ENCODE measurements at regions not wholly inside any gene's neighbourhood (a gene's known extent, or its start where the extent isn't known, plus 50 kb on each side); places are given as distances from the start of the nearest gene placed in this dataset.

- no peaks in the 10 kb centered on the region for H3K36me3 ChIP-seq (ENCODE audit: control insufficient read depth in 2 of 2, insufficient read depth in 2 of 2, low read length in 1 of 2)
- H3K27ac ChIP-seq (ENCODE audit: control insufficient read depth, insufficient read depth), result no peak overlapping the region
- H3K79me2 ChIP-seq (ENCODE audit: control insufficient read depth, insufficient read depth, low read length), result no peaks in the 10 kb centered on the region
- intact Hi-C loops (cut with micrococcal nuclease; ENCODE audit: unreplicated experiment) (no loop called here), in situ Hi-C loops (cut with MboI) (no loop called here)
- H3K4me1 ChIP-seq (ENCODE audit: control insufficient read depth, insufficient read depth, low read length), result no peaks in the 10 kb centered on the region
- ChIA-PET RAD21 (ENCODE audit: unreplicated experiment) (no interaction called here), CTCF (interaction anchor here (0.6 to 0.7 kb wide), 3 partner anchors 21 to 168 kb away, joined by 3 read pairs; no protein-coding TSS in a partner anchor), SMC1A (ENCODE audit: uncharacterized antibody, unreplicated experiment) (interaction anchor here (1.1 kb wide), 1 partner anchor 932 kb away, joined by 4 read pairs; no protein-coding TSS in a partner anchor), POLR2A (no interaction called here)
- H3K4me2 ChIP-seq (ENCODE audit: control insufficient read depth, insufficient read depth), result no peak overlapping the region
- no TSS peak for BruUV-seq (replicated peaks)
- DNase-seq (ENCODE audit: low read depth, low spot score) (no peak), ATAC-seq (no peak), FAIRE-seq (no peak)
- no peaks in the 10 kb centered on the region for H4K20me1 ChIP-seq (ENCODE audit: control insufficient read depth, insufficient read depth)
- H3K9me3 ChIP-seq (replicated peaks; ENCODE audit: control insufficient read depth, insufficient read depth, low read length), result no peaks in the 10 kb centered on the region
- no peak overlapping the region for H3K9ac ChIP-seq (ENCODE audit: control insufficient read depth, insufficient read depth, low read length)
- H3K4me3 ChIP-seq, result no peak overlapping the region
- WGBS (ENCODE audit: insufficient coverage, insufficient replicate concordance, low lambda C conversion rate, missing lambda C conversion rate), result 0% methylated on average over 1 of the region's 1 CpG
- H3K27me3 ChIP-seq (replicated peaks in 1 of 2; ENCODE audit: control insufficient read depth in 2 of 2, insufficient read depth in 2 of 2, low read length in 1 of 2), result no peaks in the 10 kb centered on the region
- H2AFZ ChIP-seq (ENCODE audit: control insufficient read depth, low read depth, low read length), result no peak overlapping the region
- no peak for TF ChIP-seq SP1 (IDR thresholded peaks at IDR 0.05; ENCODE audit: low read depth, low read length)
- TF ChIP-seq CBFB (IDR thresholded peaks at IDR 0.05; ENCODE audit: low read depth), result no peak
- no peak for TF ChIP-seq IKZF1 (conservative IDR thresholded peaks at IDR 0.05)
- TF ChIP-seq CREM (IDR thresholded peaks at IDR 0.05; ENCODE audit: low read depth), result no peak
- TF ChIP-seq ZSCAN29 (IDR thresholded peaks at IDR 0.05), result no peak
- TF ChIP-seq BHLHE40 (IDR thresholded peaks at IDR 0.05; ENCODE audit: borderline replicate concordance in 1 of 2, low read depth in 2 of 2, low read length in 1 of 2), result no peak
- TF ChIP-seq, protein P1, sequence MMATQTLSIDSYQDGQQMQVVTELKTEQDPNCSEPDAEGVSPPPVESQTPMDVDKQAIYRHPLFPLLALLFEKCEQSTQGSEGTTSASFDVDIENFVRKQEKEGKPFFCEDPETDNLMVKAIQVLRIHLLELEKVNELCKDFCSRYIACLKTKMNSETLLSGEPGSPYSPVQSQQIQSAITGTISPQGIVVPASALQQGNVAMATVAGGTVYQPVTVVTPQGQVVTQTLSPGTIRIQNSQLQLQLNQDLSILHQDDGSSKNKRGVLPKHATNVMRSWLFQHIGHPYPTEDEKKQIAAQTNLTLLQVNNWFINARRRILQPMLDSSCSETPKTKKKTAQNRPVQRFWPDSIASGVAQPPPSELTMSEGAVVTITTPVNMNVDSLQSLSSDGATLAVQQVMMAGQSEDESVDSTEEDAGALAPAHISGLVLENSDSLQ (IDR thresholded peaks at IDR 0.05), result no peak
- TF ChIP-seq, protein P2, sequence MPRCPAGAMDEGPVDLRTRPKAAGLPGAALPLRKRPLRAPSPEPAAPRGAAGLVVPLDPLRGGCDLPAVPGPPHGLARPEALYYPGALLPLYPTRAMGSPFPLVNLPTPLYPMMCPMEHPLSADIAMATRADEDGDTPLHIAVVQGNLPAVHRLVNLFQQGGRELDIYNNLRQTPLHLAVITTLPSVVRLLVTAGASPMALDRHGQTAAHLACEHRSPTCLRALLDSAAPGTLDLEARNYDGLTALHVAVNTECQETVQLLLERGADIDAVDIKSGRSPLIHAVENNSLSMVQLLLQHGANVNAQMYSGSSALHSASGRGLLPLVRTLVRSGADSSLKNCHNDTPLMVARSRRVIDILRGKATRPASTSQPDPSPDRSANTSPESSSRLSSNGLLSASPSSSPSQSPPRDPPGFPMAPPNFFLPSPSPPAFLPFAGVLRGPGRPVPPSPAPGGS (IDR thresholded peaks at IDR 0.05; ENCODE audit: borderline replicate concordance, insufficient read depth, low read depth, low read length, poor library complexity, severe bottlenecking), result no peak
- no peak for TF ChIP-seq POLR2AphosphoS5 (IDR thresholded peaks at IDR 0.05; ENCODE audit: low read length)
- TF ChIP-seq MLLT1 (IDR thresholded peaks at IDR 0.05), result no peak
- no peak for TF ChIP-seq ZNF217 (IDR thresholded peaks at IDR 0.05)
- TF ChIP-seq, protein P3, sequence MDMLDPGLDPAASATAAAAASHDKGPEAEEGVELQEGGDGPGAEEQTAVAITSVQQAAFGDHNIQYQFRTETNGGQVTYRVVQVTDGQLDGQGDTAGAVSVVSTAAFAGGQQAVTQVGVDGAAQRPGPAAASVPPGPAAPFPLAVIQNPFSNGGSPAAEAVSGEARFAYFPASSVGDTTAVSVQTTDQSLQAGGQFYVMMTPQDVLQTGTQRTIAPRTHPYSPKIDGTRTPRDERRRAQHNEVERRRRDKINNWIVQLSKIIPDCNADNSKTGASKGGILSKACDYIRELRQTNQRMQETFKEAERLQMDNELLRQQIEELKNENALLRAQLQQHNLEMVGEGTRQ (IDR thresholded peaks at IDR 0.05; ENCODE audit: borderline replicate concordance, low read depth, low read length), result no peak
- TF ChIP-seq, protein P4, sequence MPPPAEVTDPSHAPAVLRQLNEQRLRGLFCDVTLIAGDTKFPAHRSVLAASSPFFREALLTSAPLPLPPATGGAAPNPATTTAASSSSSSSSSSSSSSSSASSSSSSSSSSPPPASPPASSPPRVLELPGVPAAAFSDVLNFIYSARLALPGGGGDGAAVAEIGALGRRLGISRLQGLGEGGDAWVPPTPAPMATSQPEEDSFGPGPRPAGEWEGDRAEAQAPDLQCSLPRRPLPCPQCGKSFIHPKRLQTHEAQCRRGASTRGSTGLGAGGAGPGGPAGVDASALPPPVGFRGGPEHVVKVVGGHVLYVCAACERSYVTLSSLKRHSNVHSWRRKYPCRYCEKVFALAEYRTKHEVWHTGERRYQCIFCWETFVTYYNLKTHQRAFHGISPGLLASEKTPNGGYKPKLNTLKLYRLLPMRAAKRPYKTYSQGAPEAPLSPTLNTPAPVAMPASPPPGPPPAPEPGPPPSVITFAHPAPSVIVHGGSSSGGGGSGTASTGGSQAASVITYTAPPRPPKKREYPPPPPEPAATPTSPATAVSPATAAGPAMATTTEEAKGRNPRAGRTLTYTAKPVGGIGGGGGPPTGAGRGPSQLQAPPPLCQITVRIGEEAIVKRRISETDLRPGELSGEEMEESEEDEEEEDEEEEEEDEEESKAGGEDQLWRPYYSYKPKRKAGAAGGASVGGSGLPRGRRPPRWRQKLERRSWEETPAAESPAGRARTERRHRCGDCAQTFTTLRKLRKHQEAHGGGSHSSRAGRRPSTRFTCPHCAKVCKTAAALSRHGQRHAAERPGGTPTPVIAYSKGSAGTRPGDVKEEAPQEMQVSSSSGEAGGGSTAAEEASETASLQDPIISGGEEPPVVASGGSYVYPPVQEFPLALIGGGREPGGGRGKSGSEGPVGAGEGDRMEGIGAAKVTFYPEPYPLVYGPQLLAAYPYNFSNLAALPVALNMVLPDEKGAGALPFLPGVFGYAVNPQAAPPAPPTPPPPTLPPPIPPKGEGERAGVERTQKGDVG (CRISPR knock-in tag; IDR thresholded peaks at IDR 0.05), result no peak
- TF ChIP-seq HDAC6 (IDR thresholded peaks at IDR 0.05; ENCODE audit: unreplicated experiment), result no peak
Measured at GRCh38 chr7:46854958-46855473, 726.9 kb downstream of the TNS3 start.
